ENCODE measurements at regions not wholly inside any gene's neighbourhood (a gene's known extent, or its start where the extent isn't known, plus 50 kb on each side); places are given as distances from the start of the nearest gene placed in this dataset.

DNA sequence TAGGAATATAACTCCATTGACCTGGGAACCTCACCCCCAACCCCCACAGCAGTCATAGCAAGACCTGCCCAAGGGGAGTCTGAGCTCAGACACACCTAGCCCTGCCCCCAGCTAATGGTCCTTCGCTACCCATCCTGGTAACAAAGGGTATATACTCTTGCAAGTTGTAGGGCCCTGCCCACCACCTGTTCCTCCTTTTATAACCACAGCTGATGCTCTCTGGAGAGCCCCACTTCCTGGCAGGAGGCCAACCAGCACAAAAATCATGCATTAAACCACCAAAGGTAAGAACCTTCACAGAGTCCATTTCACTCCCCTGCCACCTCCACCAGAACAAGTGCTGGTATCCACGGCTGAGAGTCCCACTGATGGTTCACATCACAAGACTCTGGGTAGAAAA is 1195.3 kb upstream of the SEMA6A start:
- TF ChIP-seq, protein P1, sequence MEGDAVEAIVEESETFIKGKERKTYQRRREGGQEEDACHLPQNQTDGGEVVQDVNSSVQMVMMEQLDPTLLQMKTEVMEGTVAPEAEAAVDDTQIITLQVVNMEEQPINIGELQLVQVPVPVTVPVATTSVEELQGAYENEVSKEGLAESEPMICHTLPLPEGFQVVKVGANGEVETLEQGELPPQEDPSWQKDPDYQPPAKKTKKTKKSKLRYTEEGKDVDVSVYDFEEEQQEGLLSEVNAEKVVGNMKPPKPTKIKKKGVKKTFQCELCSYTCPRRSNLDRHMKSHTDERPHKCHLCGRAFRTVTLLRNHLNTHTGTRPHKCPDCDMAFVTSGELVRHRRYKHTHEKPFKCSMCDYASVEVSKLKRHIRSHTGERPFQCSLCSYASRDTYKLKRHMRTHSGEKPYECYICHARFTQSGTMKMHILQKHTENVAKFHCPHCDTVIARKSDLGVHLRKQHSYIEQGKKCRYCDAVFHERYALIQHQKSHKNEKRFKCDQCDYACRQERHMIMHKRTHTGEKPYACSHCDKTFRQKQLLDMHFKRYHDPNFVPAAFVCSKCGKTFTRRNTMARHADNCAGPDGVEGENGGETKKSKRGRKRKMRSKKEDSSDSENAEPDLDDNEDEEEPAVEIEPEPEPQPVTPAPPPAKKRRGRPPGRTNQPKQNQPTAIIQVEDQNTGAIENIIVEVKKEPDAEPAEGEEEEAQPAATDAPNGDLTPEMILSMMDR (conservative IDR thresholded peaks at IDR 0.05 in 1 of 2, IDR thresholded peaks at IDR 0.05 in 1 of 2; ENCODE audit: extremely low read depth in 1 of 2, insufficient read depth in 1 of 2, low read depth in 1 of 2, low read length in 2 of 2): no peak
- TF ChIP-seq EZH2 (IDR thresholded peaks at IDR 0.05; ENCODE audit: borderline replicate concordance, low read length): no peak

All from mammary epithelial cell (primary cell).